ENCODE measurements at regions not wholly inside any gene's neighbourhood (a gene's known extent, or its start where the extent isn't known, plus 50 kb on each side); places are given as distances from the start of the nearest gene placed in this dataset.
"Not testable (repeated sequence)": the region's sequence is repeated elsewhere in the genome, so short reads cannot be mapped to it uniquely, and the experiment has no call there.

DNA sequence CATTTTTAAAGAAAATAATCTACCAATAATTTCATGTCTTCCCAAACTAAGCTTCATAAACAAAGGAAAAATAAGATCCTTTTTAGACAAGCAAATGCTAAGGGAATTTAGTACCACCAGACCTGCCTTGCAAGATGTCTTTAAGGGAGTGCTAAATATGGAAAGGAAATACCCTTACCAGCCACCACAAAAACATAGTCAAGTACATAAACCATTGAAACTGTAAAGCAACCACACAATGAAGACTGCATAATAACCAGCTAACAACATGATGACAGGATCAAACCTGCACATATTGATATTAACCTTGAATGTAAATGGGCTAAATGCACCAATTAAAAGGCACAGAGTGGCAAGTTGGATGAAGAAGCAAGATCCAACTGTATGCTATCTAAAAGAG lies 586.5 kb upstream of the NRG3 start:
- no peak for DNase-seq

DNA sequence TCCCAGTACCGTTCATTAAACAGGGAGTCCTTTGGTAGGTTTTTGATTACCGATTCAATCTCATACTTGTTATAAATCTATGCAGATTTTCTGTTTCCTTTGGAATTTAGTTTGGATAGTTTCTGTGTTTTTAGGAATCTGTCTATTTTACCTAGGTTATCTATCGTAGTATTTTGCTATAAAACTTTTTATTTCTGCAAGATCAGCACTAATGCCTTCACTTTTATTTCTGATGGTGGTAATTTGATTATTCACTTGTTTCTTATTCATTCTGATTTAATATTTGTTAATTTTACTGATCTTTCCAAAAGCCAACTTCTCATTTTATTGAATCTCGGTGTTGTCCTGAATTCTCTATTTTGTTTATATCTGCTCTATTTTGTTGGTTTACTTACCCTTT lies 577.7 kb upstream of the NRG3 start:
- no peak for DNase-seq

DNA sequence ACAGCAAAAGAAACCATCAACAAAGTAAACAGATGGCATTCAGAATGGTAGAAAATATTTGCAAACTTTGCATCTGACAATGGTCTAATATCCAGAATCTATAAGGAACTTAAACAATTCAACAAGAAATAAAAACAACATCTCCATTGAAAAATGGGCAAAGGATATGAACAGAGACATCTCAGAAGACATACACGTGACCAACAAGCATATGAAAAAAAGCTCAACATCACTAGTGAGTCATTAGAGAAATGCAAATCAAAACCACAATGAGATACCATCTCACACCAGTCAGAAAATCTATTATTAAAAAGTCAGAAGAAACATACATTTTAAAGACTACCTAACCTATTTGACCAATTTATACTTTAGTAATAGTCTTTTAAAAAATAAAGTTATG lies 571.3 kb upstream of the NRG3 start:
- no peak for DNase-seq

DNA sequence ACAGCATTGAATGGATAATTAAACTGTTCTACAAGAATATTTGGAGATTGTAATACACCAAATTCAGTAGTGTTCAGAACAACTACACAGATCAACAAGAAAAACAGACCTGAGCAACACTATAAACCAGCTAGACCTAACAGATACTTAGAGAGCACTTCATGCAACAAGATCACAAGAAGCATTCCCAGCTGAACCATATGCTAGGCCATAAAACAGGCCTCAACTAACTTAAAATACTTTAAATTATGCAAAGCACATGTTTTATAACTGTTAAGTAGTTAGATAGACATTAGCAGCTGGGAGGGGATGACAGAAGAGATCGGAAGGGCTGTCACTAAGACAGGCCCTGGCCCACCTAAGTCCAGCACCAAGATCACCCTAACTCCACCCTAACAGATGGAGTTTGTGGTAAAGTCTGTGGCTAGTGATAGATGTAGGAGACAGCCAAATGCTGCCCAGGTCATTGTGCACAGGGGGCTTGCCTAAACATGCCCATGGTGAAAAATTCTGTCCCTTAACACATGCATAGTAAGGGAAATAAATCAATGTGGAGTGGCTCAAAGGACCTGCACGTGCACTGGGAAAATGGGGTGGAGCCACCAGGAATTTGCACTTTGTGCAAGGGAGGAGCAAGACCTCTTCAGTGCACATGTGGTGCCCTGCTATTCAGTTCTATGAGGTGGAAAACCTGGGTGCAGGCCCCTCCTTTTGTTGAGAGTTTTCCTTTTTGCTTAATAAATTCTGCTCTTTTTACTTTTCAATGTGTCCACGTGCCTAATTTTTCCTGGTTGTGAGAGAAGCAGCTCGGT lies 567.8 kb upstream of the NRG3 start:
- no peak for DNase-seq

DNA sequence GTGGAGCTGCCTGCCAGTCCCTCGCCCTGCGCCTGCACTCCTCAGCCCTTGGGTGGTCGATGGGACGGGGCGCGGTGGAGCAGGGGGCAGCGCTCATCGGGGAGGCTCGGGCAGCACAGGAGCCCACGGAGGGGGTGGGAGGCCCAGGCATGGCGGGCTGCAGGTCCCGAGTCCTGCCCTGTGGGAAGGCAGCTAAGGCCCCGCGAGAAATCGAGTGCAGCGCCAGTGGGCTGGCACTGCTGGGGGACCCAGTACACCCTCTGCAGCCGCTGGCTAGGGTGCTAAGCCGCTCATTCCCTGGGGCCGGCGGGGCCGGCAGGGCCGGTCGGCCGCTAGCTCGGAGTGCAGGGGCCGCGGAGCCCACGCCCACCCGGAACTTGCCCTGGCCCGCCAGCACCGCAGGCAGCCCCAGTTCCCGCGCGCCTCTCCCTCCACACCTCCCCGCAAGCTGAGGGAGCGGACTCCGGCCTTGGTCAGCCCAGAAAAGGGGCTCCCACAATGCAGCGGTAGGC lies 565.9 kb upstream of the NRG3 start:
- DNase-seq: no peak

DNA sequence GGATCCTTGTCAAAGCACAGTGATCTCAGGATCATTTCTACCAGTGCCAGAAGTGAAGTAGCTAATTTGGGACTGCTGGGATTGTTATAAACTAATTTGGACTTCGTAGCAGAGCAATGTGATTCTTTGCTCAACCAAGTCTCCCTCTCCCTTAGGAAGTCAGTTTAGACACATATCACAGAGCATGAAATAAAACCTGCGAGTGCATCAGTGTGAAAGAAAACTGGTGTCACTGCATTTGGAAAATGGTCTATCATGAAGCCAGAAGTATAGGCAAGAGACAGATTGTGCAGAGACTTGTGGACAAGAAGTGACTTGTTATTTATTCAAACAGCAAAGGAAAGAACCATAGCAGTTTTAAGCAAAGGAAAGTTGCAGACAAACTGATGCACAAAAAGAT lies 560.5 kb upstream of the NRG3 start:
- DNase-seq: no peak

DNA sequence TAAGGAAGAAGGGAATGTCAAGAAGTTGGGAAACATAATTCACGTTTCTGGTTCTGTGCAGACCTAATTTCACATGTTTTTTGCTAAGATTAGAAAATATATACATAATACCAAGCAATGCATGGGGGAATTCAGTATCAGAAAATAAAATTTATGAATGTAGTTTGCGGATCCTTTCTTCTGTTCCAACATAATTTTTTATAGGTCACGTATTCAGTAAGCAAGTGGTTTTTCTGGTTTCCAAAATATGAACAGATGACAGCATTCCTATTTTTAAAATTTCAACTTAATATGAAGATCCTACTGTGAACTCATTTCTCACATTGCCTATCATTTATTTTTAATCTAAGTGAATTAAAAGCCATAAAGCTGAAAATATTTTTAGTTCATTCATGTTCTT lies 560.0 kb upstream of the NRG3 start:
- no peak for DNase-seq

DNA sequence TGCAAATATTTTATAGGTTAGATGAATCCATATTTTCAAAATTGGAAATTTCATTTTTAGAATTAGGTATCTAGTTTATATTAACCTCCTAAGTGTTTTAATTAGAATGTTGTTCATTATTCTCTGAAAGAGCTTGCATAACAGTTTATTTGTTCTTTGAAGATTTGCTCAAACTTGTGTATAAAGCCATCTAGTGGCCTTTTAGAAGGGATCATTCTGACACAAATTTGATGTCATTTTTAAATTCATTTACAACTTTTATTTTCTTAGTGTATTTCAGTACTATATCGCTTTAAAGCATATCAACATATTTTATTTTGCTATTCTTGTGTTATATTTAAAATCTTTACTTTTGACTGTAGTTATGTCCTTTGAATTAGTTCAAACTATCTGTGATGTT lies 527.0 kb upstream of the NRG3 start:
- DNase-seq: no peak

DNA sequence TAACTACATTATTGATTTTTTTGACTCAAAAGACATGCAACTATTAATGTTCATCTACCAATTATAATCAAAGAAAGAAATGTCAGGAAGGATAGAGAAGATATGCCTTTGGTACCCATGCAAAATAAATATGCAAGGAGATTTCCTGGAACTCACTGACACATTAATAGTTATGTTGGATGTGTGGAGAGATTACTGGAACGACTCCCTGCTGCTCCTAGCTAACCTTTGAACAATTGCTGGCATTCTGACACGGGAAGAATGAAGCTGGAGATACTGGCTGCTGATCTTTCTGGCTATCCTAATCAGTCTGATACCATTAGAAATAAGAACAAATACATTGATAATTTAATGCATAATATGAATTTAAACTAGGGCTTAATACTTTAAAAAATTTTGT lies 507.9 kb upstream of the NRG3 start:
- no peak for DNase-seq

DNA sequence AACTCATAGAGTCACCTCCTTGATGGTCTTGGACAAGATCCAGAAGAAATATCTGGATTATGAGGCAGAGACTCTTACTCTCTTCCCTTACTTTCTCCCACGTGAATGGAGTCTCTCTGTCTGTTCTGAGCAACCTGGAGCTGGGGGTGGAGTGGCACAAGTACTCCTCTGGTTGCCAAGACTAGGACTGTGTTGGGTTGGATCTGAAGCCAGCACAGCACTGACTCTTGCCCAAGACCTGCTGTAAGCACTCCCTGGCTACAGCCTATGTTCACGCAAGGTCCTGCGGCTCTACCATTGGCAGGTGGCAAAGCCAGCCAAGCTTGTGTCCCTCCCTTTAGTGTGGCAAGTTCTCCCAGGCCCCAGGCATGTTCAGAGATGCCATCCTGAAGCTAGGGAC lies 488.2 kb upstream of the NRG3 start:
- no peak for DNase-seq

DNA sequence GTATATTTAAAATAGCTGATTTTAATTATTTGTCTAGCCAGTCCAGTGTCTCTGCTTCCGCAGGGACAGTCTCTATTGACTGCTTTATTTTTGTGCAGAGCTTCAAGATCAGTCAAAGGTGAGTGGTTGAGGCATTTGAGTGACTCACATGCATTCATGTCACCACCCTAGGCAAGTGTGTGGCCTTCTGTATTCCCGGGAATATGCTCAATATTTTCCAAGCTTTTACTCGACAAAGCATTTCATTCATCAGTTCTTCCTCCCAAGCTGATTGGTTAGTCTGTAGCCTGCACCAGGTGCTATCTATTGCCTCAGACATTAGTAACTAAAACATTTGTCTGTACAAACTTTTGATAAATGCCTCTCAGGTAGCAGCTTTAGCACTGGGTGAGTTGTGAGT lies 471.5 kb upstream of the NRG3 start:
- no peak for DNase-seq

DNA sequence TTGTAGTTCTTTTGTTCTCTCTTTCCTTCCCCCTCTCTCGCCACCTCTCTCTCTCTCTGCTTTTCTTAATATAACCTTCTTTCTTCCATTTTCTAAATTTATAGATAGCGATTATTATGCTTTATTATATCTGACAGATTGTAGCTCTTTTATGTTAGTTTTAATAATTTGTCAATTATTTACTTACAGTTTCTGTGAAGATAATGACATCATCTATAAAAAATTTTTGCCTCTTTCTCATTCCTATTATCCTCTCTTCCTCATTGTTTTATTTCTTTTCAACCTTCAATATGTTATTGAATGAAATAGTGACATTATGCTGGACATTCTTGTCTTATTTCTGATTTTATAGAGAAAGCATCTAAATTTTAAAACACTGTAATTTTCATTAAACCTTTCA lies 469.6 kb upstream of the NRG3 start:
- no peak for DNase-seq

DNA sequence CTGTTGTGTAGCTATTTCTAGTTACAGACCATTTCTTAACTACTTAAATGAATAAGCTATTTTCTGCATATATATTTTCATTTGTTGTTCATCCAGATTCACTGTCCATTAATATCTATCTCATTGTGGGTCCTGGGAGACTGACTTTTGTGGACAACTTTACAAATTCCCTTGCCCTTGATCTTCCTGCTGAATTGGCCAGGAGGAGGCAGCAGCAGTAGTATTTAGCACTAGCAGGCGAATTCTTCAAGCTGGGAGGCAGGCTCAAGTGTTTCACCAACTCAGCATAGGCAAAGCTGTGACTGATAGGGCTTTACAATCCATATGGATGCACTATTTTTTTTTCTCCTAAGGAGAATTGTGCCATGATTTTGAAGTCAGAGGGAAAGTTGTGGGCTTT lies 461.0 kb upstream of the NRG3 start:
- DNase-seq: no peak

DNA sequence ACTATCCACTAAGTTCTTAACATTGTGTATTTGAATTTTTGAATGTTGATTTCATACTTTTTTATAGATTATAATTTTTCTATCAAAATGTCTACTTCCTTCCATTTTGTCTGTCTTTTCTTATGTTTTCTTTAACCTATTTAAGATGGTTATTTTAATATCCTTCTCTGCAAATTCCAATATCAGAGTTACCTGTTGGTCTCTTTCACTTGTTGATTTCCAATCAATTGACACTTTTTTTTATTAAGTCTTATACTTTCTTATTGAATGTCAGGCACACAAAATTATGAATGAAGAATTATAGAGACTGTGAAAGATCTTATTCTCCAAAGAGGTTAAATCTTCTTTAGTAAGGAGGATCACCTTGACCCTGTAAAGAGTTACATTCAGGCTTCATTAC lies 448.3 kb upstream of the NRG3 start:
- no peak for DNase-seq

DNA sequence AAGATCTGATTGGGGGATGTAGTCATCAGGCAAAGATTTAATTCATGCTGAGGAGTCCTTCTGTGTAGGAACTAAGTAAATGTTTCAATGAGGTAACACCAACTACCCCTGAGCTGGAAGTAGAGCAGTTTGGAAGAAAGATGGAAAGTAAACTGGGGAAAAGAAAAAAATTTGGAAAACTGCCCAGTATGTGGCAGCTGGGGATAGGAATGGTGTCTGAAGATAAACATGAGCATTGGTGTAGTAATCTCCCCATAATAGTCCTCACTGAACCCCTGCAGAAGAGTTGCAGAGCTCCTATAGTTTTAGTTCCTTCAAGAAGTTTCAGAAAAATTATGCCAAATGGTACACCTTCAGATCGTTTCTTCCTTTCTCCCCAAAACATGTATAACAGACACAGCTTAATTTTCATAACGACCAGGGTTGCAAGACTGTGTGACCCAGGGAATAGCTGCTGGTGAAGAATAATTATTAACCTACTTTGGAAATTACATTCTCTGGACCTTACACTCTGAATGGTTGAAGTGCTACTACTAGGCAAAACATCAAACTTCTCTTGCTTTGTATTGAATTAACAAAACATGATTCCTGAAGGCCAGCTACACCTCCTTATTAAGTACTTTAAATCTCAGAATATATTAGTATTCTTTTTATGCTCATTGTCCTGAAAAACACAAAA lies 446.4 kb upstream of the NRG3 start:
- no peak for DNase-seq

DNA sequence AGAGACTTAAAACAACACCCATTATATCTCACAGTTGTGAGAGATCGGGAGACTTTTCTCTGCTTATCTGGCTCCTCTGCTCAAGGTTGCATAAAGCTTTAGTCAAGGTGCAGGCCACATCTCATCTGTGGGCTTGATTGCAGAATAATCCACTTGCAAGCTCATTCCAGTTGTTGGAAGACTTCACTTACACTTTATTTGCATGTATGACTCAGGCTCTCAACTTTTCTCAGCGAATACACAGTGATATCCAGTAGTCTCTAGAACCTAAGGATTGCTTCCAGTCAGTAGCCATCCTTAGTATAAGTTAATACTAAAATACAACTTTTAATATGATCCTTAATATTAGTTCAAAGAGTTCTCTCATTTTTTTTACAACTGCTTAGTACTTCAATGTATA lies 435.5 kb upstream of the NRG3 start:
- no peak for DNase-seq

DNA sequence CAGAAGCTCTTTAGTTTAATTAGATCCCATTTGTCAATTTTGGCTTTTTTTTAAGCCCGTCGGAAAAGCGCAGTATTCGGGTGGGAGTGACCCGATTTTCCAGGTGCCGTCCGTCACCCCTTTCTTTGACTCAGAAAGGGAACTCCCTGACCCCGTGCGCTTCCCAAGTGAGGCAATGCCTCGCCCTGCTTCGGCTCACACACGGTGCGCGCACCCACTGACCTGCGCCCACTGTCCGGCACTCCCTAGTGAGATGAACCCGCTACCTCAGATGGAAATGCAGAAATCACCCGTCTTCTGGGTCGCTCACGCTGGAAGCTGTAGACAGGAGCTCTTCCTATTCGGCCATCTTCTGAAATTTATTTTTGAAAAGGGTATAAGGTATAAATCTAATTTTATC lies 433.4 kb upstream of the NRG3 start:
- not testable (repeated sequence) for DNase-seq

DNA sequence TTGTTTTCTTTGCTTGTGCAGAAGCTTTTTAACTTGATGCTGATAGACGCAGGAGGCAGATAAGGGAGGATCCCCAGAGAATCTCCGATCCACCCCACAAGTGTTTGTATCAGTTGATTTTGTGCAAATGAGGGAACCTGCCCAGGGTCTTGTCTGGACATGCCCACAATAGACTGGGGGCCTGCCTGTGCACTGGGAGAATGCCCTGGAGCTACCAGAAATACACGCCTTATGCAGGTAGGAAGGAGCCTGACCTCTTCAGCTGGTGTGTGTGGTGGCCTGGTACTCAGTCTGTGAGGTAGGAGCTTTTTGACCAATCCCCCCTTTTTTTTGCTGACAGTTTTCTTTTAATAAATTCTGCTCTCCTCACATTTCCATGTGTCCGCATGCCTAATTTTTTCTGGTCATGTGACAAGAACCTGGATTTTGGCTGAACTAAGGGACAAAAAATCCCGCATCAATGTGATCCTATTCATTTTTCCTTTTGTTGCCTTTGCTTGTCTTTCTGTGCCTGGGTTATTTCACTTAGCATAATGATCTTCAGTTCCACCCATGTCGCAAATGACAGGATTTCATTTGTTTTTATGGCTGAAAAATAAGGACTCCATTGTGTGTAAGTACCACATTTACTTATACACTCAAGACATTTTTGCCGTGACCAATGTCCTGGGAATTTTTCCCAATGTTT lies 430.6 kb upstream of the NRG3 start:
- no peak for DNase-seq

DNA sequence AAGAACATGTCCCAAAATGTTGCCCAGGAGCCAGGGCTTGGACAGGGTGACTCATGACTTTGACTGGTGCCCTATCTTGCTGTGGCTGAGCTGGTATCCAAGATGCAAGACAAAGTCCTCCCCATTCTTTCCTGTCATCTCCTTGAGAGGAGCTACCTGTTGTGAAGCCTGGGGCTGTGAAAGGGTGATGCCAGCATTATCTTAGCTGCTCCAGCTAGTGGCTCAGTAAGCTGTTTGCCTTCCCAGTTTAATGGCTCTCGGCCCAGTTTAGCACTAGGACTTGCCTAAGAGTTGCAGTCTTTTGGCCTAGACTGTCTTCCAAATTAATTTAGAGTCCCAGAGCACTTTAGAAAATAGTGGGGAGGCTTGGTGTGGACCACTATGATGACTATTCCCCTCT lies 424.3 kb upstream of the NRG3 start:
- no peak for DNase-seq

DNA sequence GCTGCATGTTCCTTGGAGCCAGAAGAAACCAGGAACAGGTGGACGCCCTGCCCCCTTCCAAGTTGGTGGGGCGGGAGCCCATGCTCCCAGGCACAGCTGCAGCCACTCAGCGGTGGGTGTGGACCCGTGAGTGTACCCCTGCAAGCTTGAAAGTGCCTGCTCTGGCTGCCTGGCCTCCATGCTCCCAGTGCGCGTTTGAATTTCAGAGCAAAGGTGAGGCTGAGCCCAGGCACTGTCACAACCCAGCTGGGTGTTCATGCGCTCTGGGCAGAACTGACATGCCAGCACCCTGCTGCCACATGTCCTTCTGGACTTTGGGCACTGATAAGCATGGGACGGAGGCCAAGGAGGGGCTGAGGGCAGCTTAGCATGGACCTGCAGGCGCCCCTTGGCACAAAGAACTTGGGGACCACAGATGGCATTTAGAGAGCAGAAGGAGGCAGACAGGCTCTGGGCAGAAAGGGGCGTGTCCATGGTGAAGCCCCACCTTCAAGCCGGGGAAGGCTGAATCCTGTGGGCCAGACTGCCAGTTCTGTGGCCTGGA lies 402.0 kb upstream of the NRG3 start:
- DNase-seq: no peak

DNA sequence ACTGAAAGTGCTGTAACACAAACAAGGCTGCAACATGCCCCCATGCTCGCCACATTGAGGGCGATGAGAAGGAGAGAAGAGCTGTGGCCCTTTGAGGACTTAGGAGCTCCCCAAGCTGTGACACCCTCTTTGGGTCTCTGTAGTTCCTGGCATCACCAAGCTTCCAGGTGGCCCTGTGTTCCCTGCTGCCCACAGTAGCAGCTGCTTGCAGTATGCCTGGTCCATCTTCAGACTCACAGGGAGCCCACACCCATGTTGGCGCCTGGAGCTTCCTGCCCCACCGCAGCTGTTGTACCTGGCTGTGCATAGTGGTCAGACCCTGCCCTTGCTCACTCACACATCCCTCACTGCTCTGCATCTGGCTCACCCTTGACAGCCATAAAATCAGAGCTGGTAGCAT lies 401.2 kb upstream of the NRG3 start:
- no peak for DNase-seq

DNA sequence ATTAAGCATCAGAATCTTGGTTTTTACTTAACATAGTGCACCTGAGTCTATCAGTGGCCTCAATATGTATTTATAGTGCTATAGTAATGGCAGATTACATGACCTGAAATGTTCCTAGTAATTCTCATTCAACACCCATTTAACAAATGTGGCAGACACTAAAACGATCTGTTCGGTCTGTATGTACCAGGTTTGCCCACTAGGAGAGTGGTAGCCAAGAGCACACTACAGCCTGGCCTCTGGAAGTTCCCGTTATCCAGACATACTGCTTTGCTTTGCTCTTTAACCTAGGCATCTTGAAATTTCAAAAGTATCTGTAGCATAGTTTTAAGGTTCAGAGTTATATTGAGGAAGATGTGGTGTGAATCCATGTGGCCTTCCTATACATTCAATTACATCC lies 395.7 kb upstream of the NRG3 start:
- DNase-seq: no peak

DNA sequence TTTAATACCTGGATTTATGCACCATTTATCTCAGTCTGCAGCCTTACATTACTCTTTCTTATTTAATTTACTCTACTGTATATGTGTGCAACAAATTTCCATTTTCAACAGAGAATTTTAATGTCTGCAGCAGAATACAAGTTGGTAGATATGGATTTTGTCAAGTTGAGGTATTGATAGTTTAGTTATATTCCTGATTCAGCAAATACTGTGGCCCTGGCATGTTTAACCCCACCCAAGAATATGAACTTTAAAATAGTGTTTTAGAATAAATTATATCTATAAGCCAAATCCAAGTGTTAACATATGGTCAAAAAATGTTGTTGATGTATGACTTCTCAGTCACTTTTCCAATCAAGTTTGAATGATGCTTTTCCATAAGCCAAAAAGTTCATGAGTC lies 378.4 kb upstream of the NRG3 start:
- no peak for DNase-seq

DNA sequence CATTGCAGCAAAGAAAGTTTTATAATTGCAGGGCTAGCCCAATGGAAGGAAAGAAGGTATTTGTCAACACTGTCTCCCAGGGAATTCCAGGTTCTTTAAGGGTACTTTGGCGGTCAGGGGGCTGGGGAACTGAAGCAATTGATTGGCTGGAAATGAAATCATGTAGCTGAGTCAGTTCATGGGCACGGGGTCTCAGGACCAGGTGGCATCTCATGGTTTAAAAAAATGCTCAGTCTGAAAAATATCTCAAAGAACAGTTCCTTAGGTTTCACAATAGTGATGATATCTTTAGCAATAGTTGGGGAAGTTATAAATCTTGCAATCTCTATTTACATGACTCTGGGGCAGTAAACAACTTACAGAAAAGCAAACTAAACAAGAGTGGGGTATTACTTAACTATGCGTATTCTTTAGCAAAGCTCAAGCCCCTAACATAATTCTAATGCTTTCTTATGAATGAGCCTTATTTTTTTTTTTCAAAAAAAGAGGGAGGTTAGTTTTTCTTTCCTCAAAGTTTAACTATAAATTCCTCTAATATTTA lies 376.9 kb upstream of the NRG3 start:
- DNase-seq: no peak
